Panc1 (cell line): ENCODE measurements at regions not wholly inside any gene's neighbourhood (a gene's known extent, or its start where the extent isn't known, plus 50 kb on each side); places are given as distances from the start of the nearest gene placed in this dataset.

Experiments
- ATAC-seq: fragments of 200-7000 bp; cut with Tn5 transposase; 2 replicates; pipeline ENCODE4 v1.9.1; 2020; ENCODE audit warnings: mild to moderate bottlenecking, moderate library complexity
- BruUV-seq: library from RNA; stranded (reverse); fragments of 400-500 nt; replicated peaks from 2 replicates; lab custom pipeline; 2021; lab: Mats Ljungman, UMichigan
- CTCF ChIA-PET: fragments of 300-600 bp; sonication (Branson Sonifier 250); formaldehyde crosslinking; loops from one replicate; lab custom pipeline; 2022; ENCODE audit warnings: antibody characterized with exemption; lab: Charles Lee
- POLR2A ChIA-PET: fragments of 300-600 bp; sonication (Branson Sonifier 250); formaldehyde crosslinking; loops from one replicate; lab custom pipeline; 2022; ENCODE audit warnings: antibody characterized with exemption; lab: Charles Lee
- DNase-seq: peaks from one replicate; pipeline ENCODE4 v3.0.0-alpha.2; 2010; ENCODE audit warnings: low read depth, low spot score
- H3K27ac ChIP-seq: 2 replicates; pipeline ENCODE4 v1.5.1; 2011; ENCODE audit warnings: mild to moderate bottlenecking, low read length, inconsistent platforms
- H3K27me3 ChIP-seq: fragments of 200-500 bp; sonication (Bioruptor generic); 2 replicates; pipeline ENCODE4 v1.6.0; 2014; ENCODE audit warnings: low read length, inconsistent platforms; ENCODE audit not compliant: control insufficient read depth, insufficient read depth
- H3K36me3 ChIP-seq: fragments of 200-500 bp; sonication (Bioruptor generic); 2 replicates; pipeline ENCODE4 v1.5.1; 2014; ENCODE audit warnings: inconsistent platforms, mild to moderate bottlenecking, low read length, moderate library complexity; ENCODE audit not compliant: control insufficient read depth, insufficient read depth
- H3K4me1 ChIP-seq: 2 replicates; pipeline ENCODE4 v1.5.1; 2011; ENCODE audit warnings: inconsistent platforms, mild to moderate bottlenecking, low read length, moderate library complexity; ENCODE audit not compliant: control insufficient read depth, insufficient read depth
- H3K4me3 ChIP-seq, 2 experiments: 2 replicates each; pipeline ENCODE4 v1.5.1; 2011 to 2012; ENCODE audit warnings: low read depth in 2 of 2, low read length in 2 of 2, mild to moderate bottlenecking in 2 of 2, inconsistent platforms in 1 of 2, moderate library complexity in 1 of 2
- H3K9me3 ChIP-seq: fragments of 200-500 bp; sonication (Bioruptor generic); 2 replicates; pipeline ENCODE4 v1.5.1; 2014; ENCODE audit warnings: low read depth, mild to moderate bottlenecking, inconsistent platforms, low read length, moderate library complexity; ENCODE audit not compliant: control insufficient read depth, insufficient read depth
- CTCF ChIP-seq: fragments of 450-650 bp; IDR thresholded peaks from 2 replicates; pipeline ENCODE4 v1.5.1; 2017; ENCODE audit warnings: mild to moderate bottlenecking
- POLR2AphosphoS5 ChIP-seq: IDR thresholded peaks from 2 replicates; pipeline ENCODE4 v1.6.1; 2012; ENCODE audit warnings: mild to moderate bottlenecking, low read depth, low read length, moderate library complexity
- REST ChIP-seq, 2 experiments: IDR thresholded peaks; 2 replicates each; pipeline ENCODE4 v1.6.1; 2011 to 2012; ENCODE audit warnings: low read depth in 2 of 2, control low read depth in 1 of 2, low read length in 1 of 2, mild to moderate bottlenecking in 1 of 2, moderate library complexity in 1 of 2; ENCODE audit not compliant: insufficient read depth in 1 of 2
- SIN3A ChIP-seq: IDR thresholded peaks from 2 replicates; pipeline ENCODE4 v1.6.1; 2012; ENCODE audit warnings: low read depth, mild to moderate bottlenecking, low read length, moderate library complexity, borderline replicate concordance; ENCODE audit not compliant: insufficient read depth
- TCF7L2 ChIP-seq: IDR thresholded peaks from 2 replicates; pipeline ENCODE4 v1.6.1; 2011; ENCODE audit warnings: mild to moderate bottlenecking, low read depth, low read length, inconsistent platforms
- in situ Hi-C: cut with HindIII; loops from 2 replicates; pipeline ENCODE4 v1.10.0; 2016; ENCODE audit warnings: low sequenced_read_pairs, low pct_unique_long_range_greater_than_20kb
- intact Hi-C: fragments of 100-400 bp; cut with micrococcal nuclease; formaldehyde crosslinking; loops from one replicate; pipeline ENCODE4 v1.10.0; 2022; ENCODE audit not compliant: unreplicated experiment

- ChIA-PET CTCF (no interaction called here), POLR2A (no interaction called here)
- Histone ChIP-seq H3K4me3 (no peak overlapping the region), H3K27me3 (no peaks in the 10 kb centered on the region), H3K36me3 (no peaks in the 10 kb centered on the region), H3K9me3 (no peaks in the 10 kb centered on the region), H3K4me1 (no peaks in the 10 kb centered on the region), H3K27ac (no peak overlapping the region)
- no peak for DNase-seq
- TF ChIP-seq SIN3A (no peak), POLR2AphosphoS5 (no peak), CTCF (no peak), REST (IDR thresholded peaks at IDR 0.05; ENCODE audit: insufficient read depth in 1 of 2, low read depth in 2 of 2, low read length in 1 of 2) (no peak), TCF7L2 (no peak)
- intact Hi-C loops (no loop called here), in situ Hi-C loops (no loop called here)
- no peak for ATAC-seq
- no TSS peak for BruUV-seq
Observed at GRCh38 chrX:94216738-94217137, 542.7 kb downstream of the FAM133A start.

- ChIA-PET CTCF (no interaction called here), POLR2A (no interaction called here)
- H3K27me3 ChIP-seq: no peaks in the 10 kb centered on the region
- H3K4me1 ChIP-seq: no peaks in the 10 kb centered on the region
- BruUV-seq: no TSS peak
- TF ChIP-seq SIN3A (no peak), CTCF (no peak), TCF7L2 (no peak), POLR2AphosphoS5 (no peak), REST (IDR thresholded peaks at IDR 0.05; ENCODE audit: insufficient read depth in 1 of 2, low read depth in 2 of 2, low read length in 1 of 2) (no peak)
- no peaks in the 10 kb centered on the region for H3K9me3 ChIP-seq
- ATAC-seq: no peak
- in situ Hi-C loops (no loop called here), intact Hi-C loops (no loop called here)
- no peak overlapping the region for H3K4me3 ChIP-seq
- no peak for DNase-seq
- H3K27ac ChIP-seq: no peak overlapping the region
- H3K36me3 ChIP-seq: no peaks in the 10 kb centered on the region
Observed at GRCh38 chrX:94252211-94252610, 578.2 kb downstream of the FAM133A start.
